Testis (tissue), 2 donors: ENCODE measurements at regions not wholly inside any gene's neighbourhood (a gene's known extent, or its start where the extent isn't known, plus 50 kb on each side); places are given as distances from the start of the nearest gene placed in this dataset.

ENCODE experiments used
- DNase-seq: peaks from one replicate; pipeline ENCODE4 v3.0.0-alpha.2; 2019
- H3K27ac ChIP-seq, 2 donors: fragments of 200-600 bp; sonication (generic); one replicate each; pipeline ENCODE4 v1.5.1; 2019
- H3K27me3 ChIP-seq: fragments of 200-600 bp; sonication (generic); one replicate; pipeline ENCODE4 v1.5.1; 2019
- H3K36me3 ChIP-seq: fragments of 200-600 bp; sonication (generic); one replicate; pipeline ENCODE4 v1.5.1; 2017; ENCODE audit warnings: low read depth; ENCODE audit errors: missing control alignments
- H3K4me1 ChIP-seq: fragments of 200-600 bp; sonication (generic); one replicate; pipeline ENCODE4 v1.5.1; 2019
- H3K4me3 ChIP-seq, 2 donors: fragments of 200-600 bp; sonication (generic); one replicate each; pipeline ENCODE4 v1.5.1; 2017 to 2019
- H3K9me3 ChIP-seq: fragments of 200-600 bp; sonication (generic); one replicate; pipeline ENCODE4 v1.5.1; 2017
- POLR2A ChIP-seq: fragments of 450-650 bp; IDR thresholded peaks from one replicate; pipeline ENCODE4 v1.6.1; 2017; ENCODE audit warnings: antibody characterized with exemption, mild to moderate bottlenecking, moderate library complexity
- WGBS, 2 donors: methylation state at CpG; one replicate each; pipeline ENCODE4 v1.1.5; 2018; 5-methylcytosine and 5-hydroxymethylcytosine counted together
- intact Hi-C: fragments of 100-400 bp; cut with DNase I; formaldehyde crosslinking; loops from one replicate; pipeline ENCODE4 v1.15.1; 2023; ENCODE audit warnings: low total_unique reads
- TF ChIP-seq, protein P1 (sequence below), 3 experiments: fragments of 450-650 bp in 2 of 3; fragments of 200-600 bp in 1 of 3; sonication (generic) in 1 of 3; IDR thresholded peaks; one replicate each; pipeline ENCODE4 v1.5.1; 2016 to 2019; ENCODE audit warnings: antibody characterized with exemption in 3 of 3, mild to moderate bottlenecking in 2 of 3, moderate library complexity in 1 of 3

- no peaks in the 10 kb centered on the region for H3K4me1 ChIP-seq
- 96 to 100% methylated on average over 1 of the region's 1 CpG for WGBS, 2 donors
- no peaks in the 10 kb centered on the region for H3K36me3 ChIP-seq
- H3K27ac ChIP-seq = no peak overlapping the region
- no peak for DNase-seq
- TF ChIP-seq, protein P1, sequence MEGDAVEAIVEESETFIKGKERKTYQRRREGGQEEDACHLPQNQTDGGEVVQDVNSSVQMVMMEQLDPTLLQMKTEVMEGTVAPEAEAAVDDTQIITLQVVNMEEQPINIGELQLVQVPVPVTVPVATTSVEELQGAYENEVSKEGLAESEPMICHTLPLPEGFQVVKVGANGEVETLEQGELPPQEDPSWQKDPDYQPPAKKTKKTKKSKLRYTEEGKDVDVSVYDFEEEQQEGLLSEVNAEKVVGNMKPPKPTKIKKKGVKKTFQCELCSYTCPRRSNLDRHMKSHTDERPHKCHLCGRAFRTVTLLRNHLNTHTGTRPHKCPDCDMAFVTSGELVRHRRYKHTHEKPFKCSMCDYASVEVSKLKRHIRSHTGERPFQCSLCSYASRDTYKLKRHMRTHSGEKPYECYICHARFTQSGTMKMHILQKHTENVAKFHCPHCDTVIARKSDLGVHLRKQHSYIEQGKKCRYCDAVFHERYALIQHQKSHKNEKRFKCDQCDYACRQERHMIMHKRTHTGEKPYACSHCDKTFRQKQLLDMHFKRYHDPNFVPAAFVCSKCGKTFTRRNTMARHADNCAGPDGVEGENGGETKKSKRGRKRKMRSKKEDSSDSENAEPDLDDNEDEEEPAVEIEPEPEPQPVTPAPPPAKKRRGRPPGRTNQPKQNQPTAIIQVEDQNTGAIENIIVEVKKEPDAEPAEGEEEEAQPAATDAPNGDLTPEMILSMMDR (IDR thresholded peaks at IDR 0.05) = no peak
- no peak for TF ChIP-seq POLR2A
- intact Hi-C loops = no loop called here
- H3K4me3 ChIP-seq = no peak overlapping the region
- no peaks in the 10 kb centered on the region for H3K27me3 ChIP-seq
- no peaks in the 10 kb centered on the region for H3K9me3 ChIP-seq
These were observed 362.9 kb downstream of the PCNX1 start for GRCh38 chr14:71270111-71270510.

DNA sequence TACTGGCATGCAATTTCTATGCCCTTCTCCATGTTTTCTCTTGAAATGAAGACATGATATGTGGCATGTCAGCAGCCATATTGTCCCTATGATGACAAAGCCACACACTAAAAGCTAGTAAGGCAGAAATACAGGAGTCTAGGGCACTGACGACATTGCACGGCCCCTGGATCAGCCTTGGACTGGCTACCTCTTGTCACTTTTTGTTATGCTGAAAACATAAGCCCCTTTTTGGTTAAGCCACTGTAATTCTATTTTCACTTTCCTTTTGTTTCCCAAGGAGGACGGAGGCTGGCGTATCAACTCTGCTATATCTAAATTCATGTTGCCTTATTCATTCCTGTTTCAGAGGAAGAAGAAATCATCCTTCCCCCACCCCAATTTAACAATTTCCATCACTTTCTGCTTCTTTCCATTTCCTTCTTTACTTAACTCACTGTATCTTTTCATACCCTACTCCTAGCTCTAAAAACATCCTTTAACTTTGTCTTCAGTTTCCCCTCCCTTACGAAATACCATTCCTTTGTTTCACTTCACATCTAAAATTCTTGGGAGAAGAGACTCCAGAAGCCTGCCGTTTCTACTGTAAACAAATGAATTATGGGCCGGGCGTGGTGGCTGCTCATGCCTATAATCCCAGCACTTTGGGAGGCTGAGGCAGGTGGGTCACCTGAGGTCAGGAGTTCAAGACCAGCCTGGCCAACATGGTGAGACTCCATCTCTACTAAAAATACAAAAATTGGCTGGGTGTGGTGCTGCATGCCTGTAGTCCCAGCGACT is 364.1 kb downstream of the PCNX1 start:
- no peak for DNase-seq
- Histone ChIP-seq H3K4me1 (no peaks in the 10 kb centered on the region), H3K9me3 (no peaks in the 10 kb centered on the region), H3K36me3 (no peaks in the 10 kb centered on the region), H3K4me3 (no peak overlapping the region), H3K27me3 (no peaks in the 10 kb centered on the region), H3K27ac (no peak overlapping the region)
- intact Hi-C loops = no loop called here
- WGBS, 2 donors = 91 to 93% methylated on average over 9 of the region's 9 CpGs
- no peak for TF ChIP-seq POLR2A
- TF ChIP-seq, protein P1 (IDR thresholded peaks at IDR 0.05) = no peak

- intact Hi-C loops = no loop called here
- H3K4me1 ChIP-seq = no peaks in the 10 kb centered on the region
- WGBS, 2 donors = 84 to 89% methylated on average over 2 of the region's 2 CpGs
- no peak for DNase-seq
- H3K4me3 ChIP-seq = no peak overlapping the region
- no peaks in the 10 kb centered on the region for H3K27me3 ChIP-seq
- no peaks in the 10 kb centered on the region for H3K9me3 ChIP-seq
- H3K36me3 ChIP-seq = no peaks in the 10 kb centered on the region
- no peak overlapping the region for H3K27ac ChIP-seq
- TF ChIP-seq, protein P1 (IDR thresholded peaks at IDR 0.05) = no peak
- TF ChIP-seq POLR2A = no peak
These were observed 366.1 kb downstream of the PCNX1 start for GRCh38 chr14:71273366-71273765.

GRCh38 chr14:71284048-71284447 is 376.8 kb downstream of the PCNX1 start:
- Histone ChIP-seq H3K4me3 (no peak overlapping the region), H3K4me1 (no peaks in the 10 kb centered on the region), H3K27me3 (no peaks in the 10 kb centered on the region), H3K9me3 (no peaks in the 10 kb centered on the region), H3K36me3 (no peaks in the 10 kb centered on the region), H3K27ac (no peak overlapping the region)
- no peak for TF ChIP-seq POLR2A
- TF ChIP-seq, protein P1 (IDR thresholded peaks at IDR 0.05) = no peak
- DNase-seq = no peak
- intact Hi-C loops = no loop called here
- 71 to 78% methylated on average over 2 of the region's 2 CpGs for WGBS, 2 donors

DNA sequence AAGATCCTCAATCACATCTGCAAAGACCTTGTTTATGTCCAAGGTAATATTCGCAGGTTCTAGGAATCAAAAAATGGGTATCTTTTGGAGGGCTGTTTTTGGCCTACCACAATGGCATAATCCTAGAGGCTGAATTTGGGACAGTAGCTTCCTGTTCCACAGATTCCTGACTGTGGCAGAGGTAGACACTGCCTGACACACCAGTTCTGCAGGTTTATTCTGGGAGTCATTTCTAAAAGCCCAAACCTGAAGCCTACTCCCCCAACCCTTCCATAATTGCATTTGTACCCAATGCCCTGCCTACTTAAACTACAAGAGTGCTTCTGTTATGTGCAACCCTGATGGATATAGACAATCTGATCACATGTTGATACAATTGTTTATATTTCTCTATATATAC is 378.9 kb downstream of the PCNX1 start:
- whole genome bisulfite sequencing, 2 donors = 95 to 100% methylated on average over 1 of the region's 1 CpG
- Histone ChIP-seq H3K4me1 (no peaks in the 10 kb centered on the region), H3K4me3 (no peak overlapping the region), H3K9me3 (no peaks in the 10 kb centered on the region), H3K27me3 (no peaks in the 10 kb centered on the region), H3K27ac (no peak overlapping the region), H3K36me3 (no peaks in the 10 kb centered on the region)
- no peak for DNase-seq
- no peak for TF ChIP-seq POLR2A
- TF ChIP-seq, protein P1 (IDR thresholded peaks at IDR 0.05) = no peak
- intact Hi-C loops = no loop called here
